ENCODE measurements at regions not wholly inside any gene's neighbourhood (a gene's known extent, or its start where the extent isn't known, plus 50 kb on each side); places are given as distances from the start of the nearest gene placed in this dataset.

DNA sequence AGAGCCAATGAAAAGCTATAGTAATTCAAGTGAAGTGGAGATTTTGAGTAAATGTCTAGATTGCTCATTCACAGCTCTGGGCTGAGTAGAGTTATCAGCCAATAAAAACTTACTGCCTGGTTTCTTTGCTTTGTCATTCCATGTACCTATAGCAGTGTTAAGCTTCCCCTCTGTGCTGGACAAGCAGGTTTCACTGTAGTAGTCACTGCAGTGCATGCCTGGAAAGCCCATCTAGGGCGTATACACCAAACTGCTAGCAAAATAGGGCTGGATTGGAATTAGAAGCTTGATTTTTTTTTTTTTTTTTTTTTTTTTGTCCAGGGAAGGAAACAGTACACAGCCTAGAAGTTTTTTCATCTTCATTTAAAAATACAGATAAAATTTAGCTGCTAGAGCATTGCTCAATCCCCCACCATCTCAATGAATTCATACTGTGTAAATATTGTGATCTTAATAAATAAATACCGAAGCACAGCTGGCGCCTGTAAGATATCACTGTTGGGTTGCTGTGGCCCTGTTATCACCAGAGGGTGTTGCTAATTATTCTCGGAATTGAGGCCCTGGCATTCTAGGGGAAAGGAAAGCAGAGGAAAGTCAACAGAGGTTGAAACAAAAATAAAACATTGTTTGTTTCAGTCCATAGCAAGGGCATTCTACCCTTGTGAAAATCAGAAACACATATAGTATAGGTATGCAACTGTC, 968.5 kb upstream of the GJE1 start:
- no peaks in the 10 kb centered on the region for H3K4me1 Mint-ChIP-seq (ENCODE audit: low read depth)
- H3K36me3 Mint-ChIP-seq: no peaks in the 10 kb centered on the region
- H3K27ac Mint-ChIP-seq: no peak overlapping the region
- no peaks in the 10 kb centered on the region for H3K27me3 Mint-ChIP-seq
- no peaks in the 10 kb centered on the region for H3K9me3 Mint-ChIP-seq (ENCODE audit: low read depth)
- no peak overlapping the region for H3K4me3 Mint-ChIP-seq

DNA sequence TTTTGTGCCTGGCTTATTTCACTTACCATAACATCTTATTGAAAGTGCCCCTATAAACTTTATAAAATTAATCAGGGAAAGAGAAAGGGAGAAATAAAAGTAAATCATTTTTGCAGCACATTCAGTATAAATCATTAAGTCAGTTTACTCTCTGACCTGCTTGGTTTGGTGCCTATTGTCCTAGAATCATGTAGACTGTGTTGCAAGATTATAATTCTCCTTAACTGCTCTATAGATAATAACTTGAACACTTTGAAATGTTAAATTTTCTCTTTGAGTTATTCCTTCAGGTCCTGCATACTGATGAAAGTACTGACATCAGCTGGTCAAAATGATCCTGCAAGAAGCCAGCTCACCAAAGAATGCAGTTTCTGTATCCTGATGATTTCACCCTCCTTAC, 969.6 kb upstream of the GJE1 start:
- Mint-ChIP-seq H3K27ac (no peak overlapping the region), H3K27me3 (no peaks in the 10 kb centered on the region), H3K9me3 (ENCODE audit: low read depth) (no peaks in the 10 kb centered on the region), H3K4me1 (ENCODE audit: low read depth) (no peaks in the 10 kb centered on the region), H3K4me3 (no peak overlapping the region), H3K36me3 (no peaks in the 10 kb centered on the region)

DNA sequence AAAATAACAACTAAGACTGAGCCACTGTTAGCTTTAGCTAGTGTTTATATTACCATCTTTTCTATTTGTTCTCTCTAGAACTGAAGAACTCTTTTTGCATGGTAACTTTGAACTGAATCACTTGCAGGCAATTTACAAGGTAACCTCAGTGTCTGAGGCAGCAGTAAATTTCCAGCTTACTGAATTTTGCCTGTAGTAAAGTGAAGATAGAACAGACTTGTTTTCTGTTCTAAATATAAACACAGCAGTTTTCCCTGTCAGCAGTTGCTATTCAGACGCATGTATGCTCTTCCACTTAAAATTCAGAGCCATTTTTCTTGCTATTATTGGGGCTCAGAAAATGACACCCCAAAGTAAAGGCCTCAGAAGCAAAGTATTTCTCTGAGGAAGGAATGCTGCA, 974.0 kb upstream of the GJE1 start:
- H3K36me3 Mint-ChIP-seq: no peaks in the 10 kb centered on the region
- no peak overlapping the region for H3K4me3 Mint-ChIP-seq
- no peaks in the 10 kb centered on the region for H3K27me3 Mint-ChIP-seq
- H3K4me1 Mint-ChIP-seq (ENCODE audit: low read depth): peaks cover 6% of the 10 kb centered on the region
- no peaks in the 10 kb centered on the region for H3K9me3 Mint-ChIP-seq (ENCODE audit: low read depth)
- no peak overlapping the region for H3K27ac Mint-ChIP-seq

DNA sequence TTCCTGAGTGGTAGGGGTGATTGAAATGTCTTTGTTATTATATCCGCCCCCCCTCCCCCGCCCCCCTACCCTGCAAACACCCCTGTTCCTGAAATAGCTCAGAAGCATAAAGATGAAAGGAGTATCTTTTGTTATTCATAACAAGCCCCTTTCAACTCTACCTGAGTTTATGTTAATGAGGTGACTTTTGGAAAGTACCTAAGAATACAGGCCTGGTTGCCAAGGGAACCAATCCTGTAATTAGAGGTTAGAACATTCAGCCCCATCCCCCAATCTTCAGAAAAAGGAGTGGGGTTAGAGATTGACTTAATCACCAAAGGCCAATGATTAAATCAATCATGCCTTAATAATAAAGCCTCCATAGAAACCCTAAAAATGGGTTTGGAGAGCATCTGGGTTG, 979.2 kb upstream of the GJE1 start:
- Mint-ChIP-seq H3K4me1 (ENCODE audit: low read depth) (peaks cover 25% of the 10 kb centered on the region), H3K27me3 (no peaks in the 10 kb centered on the region), H3K9me3 (ENCODE audit: low read depth) (peaks cover 8% of the 10 kb centered on the region), H3K36me3 (peaks cover 2% of the 10 kb centered on the region), H3K4me3 (no peak overlapping the region), H3K27ac (no peak overlapping the region)

DNA sequence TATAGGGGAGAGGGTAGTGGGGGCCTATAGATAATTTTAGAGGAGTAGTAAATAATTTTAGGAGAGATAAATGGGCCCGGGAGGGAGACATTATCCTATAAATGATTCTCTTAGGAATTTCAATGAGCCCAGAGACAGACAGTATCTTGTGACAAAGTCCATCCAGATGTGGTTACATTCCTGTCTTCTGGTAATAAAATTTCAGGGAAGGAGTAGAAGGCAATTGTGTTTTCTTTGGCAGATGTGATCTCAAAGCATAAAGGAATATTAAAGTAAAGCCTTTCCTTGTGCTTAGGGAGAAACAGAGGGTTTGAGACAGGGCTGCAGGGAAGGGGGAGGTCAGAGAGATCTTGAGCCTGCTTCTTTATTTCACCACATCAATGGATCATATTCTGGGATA, 979.8 kb upstream of the GJE1 start:
- Mint-ChIP-seq H3K4me3 (no peak overlapping the region), H3K36me3 (peaks cover 2% of the 10 kb centered on the region), H3K27me3 (no peaks in the 10 kb centered on the region), H3K9me3 (ENCODE audit: low read depth) (peaks cover 13% of the 10 kb centered on the region), H3K4me1 (ENCODE audit: low read depth) (peaks cover 25% of the 10 kb centered on the region), H3K27ac (no peak overlapping the region)

DNA sequence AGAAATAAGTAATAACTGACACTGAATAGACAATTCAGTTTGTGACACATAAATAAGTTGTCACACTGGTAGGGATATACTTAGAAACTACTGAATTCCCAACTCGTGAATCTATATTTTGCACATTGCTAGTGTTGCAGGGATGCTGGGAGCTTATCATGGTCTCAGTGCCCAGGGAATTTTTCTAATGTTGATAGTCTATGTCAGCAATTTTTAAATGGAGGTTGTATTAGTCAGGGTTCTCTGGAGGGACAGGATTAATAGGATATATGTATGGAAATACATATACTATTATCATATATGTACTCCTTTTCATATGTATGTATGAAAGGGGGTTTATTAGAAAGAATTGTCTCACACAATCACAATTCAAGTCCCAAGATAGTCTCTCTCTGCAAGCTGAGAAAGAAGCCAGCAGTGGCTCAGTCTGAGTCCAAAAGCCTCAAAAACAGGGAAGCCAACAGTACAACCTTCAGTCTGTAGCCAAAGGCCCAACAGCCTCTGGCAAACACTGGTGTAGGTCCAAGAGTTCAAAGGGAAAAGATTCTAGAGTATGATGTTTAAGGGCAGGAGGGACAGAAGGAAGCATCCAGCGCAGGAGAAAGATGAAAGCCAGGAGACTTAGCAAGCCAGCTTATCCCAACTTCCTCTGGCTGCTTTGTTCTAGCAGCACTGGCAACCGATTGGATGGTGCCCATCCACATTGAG, 980.9 kb upstream of the GJE1 start:
- Mint-ChIP-seq H3K4me3 (no peak overlapping the region), H3K27ac (no peak overlapping the region), H3K36me3 (peaks cover 2% of the 10 kb centered on the region), H3K27me3 (peaks cover 1% of the 10 kb centered on the region), H3K4me1 (ENCODE audit: low read depth) (peaks cover 25% of the 10 kb centered on the region), H3K9me3 (ENCODE audit: low read depth) (peaks cover 13% of the 10 kb centered on the region)

DNA sequence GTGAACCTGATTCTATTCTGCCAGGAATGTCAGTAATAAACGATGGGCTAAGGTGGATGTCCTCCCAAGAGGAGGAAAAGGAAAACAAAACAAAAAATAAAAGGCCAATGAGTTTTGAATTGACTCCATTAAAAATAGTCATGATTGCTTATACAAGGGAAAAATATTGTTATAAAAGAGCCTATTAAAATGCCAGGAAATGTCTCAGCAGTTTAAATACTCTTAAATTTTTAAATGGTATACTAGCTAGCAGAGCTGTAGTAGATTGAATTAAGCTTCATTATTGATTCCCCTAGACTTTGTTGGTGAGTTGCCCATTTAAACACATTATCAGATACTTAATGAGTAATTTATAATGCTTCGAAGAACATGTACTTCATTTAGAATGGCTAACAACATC, 990.9 kb upstream of the GJE1 start:
- H3K4me3 Mint-ChIP-seq: no peak overlapping the region
- H3K27ac Mint-ChIP-seq: no peak overlapping the region
- H3K9me3 Mint-ChIP-seq (ENCODE audit: low read depth): no peaks in the 10 kb centered on the region
- no peaks in the 10 kb centered on the region for H3K36me3 Mint-ChIP-seq
- no peaks in the 10 kb centered on the region for H3K4me1 Mint-ChIP-seq (ENCODE audit: low read depth)
- peaks cover under 1% of the 10 kb centered on the region for H3K27me3 Mint-ChIP-seq

DNA sequence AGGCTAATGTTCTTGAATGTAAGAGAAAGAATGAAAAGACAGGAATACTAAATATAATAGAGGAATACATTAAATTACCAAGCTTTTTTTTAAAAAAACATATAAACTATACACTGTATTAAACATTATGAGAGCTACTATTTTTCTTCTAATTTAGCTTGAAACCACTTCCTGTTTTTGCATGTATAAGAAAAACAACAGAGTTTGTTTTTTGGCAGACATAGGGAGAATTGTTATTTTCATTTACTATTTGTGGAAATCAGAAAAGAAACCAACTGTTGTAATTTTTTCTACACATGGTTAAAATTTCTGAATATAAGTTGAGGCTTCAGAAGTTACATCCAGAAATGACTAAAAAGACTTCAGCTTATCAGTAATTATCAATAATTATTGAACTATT, 991.8 kb upstream of the GJE1 start:
- Mint-ChIP-seq H3K36me3 (no peaks in the 10 kb centered on the region), H3K4me1 (ENCODE audit: low read depth) (no peaks in the 10 kb centered on the region), H3K27me3 (no peaks in the 10 kb centered on the region), H3K27ac (no peak overlapping the region), H3K4me3 (no peak overlapping the region), H3K9me3 (ENCODE audit: low read depth) (no peaks in the 10 kb centered on the region)

DNA sequence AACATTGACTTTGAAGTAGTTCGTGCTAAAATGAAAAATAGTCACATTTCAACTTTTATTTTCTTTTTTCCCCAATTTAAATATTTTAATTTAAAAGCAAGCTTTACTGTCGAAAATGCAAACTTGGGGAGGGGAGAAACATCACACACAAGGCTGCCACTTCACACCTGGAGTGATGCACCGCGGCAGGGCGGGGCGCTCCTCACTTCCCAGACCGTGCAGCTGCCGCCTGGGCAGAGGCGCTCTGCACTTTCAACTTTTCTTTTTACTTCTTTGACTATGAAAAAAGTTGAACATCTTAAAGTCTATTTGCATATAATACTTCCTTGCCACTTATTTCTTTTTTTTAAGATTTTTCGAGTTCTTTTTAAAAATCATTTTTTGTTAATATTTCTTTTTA, 993.3 kb upstream of the GJE1 start:
- H3K4me3 Mint-ChIP-seq: no peak overlapping the region
- no peaks in the 10 kb centered on the region for H3K27me3 Mint-ChIP-seq

DNA sequence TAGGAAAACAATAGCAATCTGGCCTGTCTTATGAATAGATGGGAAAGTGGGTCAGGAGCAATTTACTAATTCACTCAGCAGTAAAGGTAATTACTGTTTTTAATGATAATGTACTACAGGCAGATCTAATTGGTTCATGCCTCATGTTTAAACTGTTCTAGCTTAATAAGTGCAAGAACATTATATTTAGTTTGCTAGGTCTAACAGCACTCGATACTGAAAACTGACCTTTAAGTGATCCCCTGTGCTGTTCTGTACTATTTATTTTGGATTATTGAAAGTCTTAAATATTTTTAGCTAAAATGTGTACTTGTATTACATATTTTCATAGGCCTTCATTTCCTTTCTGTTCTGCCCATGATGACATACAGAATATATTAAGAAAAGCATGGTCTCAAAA, 998.0 kb upstream of the GJE1 start:
- Mint-ChIP-seq H3K27me3 (no peaks in the 10 kb centered on the region), H3K36me3 (no peaks in the 10 kb centered on the region), H3K27ac (no peak overlapping the region), H3K4me3 (no peak overlapping the region), H3K9me3 (ENCODE audit: low read depth) (no peaks in the 10 kb centered on the region), H3K4me1 (ENCODE audit: low read depth) (no peaks in the 10 kb centered on the region)

More for the DNA sequence above, 993.3 kb upstream of the GJE1 start:
- H3K4me1 Mint-ChIP-seq (ENCODE audit: low read depth): no peaks in the 10 kb centered on the region
- H3K9me3 Mint-ChIP-seq (ENCODE audit: low read depth): no peaks in the 10 kb centered on the region
- H3K36me3 Mint-ChIP-seq: no peaks in the 10 kb centered on the region
- no peak overlapping the region for H3K27ac Mint-ChIP-seq

DNA sequence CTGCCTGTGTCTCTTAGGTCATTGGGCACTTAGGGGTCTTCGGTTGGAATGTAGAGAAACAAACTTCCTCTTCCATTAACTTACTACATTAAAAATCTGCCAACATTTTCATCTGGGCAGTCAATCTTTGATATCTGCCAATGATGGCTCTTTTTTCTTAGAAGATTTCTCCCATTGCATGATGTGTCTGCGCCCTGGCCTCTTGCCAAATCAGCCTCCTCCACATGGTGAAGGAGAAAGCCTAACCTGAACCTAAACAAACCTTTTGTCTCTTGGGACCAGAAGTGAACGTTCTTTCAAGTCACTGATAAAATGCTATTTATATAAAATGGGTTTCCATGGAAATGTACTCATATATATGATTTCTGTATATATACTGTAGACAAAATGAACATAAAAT, 998.9 kb upstream of the GJE1 start:
- H3K27me3 Mint-ChIP-seq: no peaks in the 10 kb centered on the region
- H3K27ac Mint-ChIP-seq: no peak overlapping the region
- H3K9me3 Mint-ChIP-seq (ENCODE audit: low read depth): no peaks in the 10 kb centered on the region
- H3K4me3 Mint-ChIP-seq: no peak overlapping the region
- no peaks in the 10 kb centered on the region for H3K4me1 Mint-ChIP-seq (ENCODE audit: low read depth)
- H3K36me3 Mint-ChIP-seq: no peaks in the 10 kb centered on the region

DNA sequence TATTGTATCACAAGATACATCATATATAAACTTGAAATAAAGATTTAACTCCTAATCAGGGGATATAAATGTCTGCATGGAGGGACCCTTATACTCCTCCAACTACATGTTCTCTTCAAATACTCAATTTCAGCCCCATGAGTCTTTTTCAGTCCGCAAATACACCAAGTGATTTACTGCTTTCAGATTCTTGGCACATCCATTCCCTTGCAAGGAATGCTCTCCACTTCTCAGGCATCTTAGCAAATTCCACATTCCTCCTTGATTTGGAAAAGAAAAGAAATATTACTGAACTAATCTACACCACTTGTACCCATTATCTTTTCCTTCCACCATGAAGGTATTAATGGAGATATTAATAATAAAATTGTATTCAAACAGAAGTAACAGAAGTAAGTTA, 999.4 kb upstream of the GJE1 start:
- Mint-ChIP-seq H3K4me3 (no peak overlapping the region), H3K4me1 (ENCODE audit: low read depth) (no peaks in the 10 kb centered on the region), H3K9me3 (ENCODE audit: low read depth) (no peaks in the 10 kb centered on the region), H3K27me3 (no peaks in the 10 kb centered on the region), H3K36me3 (no peaks in the 10 kb centered on the region), H3K27ac (no peak overlapping the region)

DNA sequence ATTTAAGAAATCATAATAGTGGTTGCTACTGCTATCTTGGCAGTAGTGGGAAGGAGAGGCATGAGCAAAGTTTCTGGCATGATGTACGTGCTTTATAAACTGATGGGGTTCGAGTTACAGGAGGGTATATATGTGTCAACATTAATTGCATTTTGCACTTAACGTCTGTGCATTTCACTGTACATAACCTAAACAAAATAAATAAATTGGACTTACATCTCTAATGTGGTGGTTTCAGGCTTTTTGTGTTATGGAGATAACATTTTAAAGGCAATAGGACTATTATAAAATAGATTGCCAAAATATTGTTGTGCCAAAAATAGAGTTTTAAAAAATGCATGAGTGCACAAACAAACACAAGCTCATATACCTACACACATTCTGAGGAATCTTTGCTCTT, 1001.1 kb upstream of the GJE1 start:
- Mint-ChIP-seq H3K27ac (no peak overlapping the region), H3K9me3 (ENCODE audit: low read depth) (no peaks in the 10 kb centered on the region), H3K4me3 (no peak overlapping the region), H3K4me1 (ENCODE audit: low read depth) (no peaks in the 10 kb centered on the region), H3K36me3 (no peaks in the 10 kb centered on the region), H3K27me3 (no peaks in the 10 kb centered on the region)

DNA sequence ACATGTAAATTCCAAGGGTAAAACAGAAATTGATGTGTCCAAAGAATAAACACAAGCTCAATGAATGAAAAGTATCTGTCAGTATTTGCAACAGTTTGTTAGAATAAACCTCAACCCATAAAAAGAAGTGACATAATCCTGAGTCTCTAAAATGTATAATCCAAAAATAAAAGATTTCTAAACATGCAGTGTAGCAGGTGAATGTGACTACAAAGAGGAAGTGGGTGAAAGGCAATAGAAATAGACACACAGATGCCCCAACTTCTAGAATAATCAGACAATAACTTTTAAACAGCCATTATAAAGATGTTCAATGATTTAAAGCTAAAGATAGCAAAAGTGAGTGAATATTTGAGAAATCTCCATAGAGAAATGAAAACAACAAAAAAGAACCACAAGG, 1009.2 kb upstream of the GJE1 start:
- Mint-ChIP-seq H3K9me3 (ENCODE audit: low read depth) (no peaks in the 10 kb centered on the region), H3K4me1 (ENCODE audit: low read depth) (no peaks in the 10 kb centered on the region), H3K36me3 (no peaks in the 10 kb centered on the region), H3K27ac (no peak overlapping the region), H3K4me3 (no peak overlapping the region), H3K27me3 (peaks cover 1% of the 10 kb centered on the region)

DNA sequence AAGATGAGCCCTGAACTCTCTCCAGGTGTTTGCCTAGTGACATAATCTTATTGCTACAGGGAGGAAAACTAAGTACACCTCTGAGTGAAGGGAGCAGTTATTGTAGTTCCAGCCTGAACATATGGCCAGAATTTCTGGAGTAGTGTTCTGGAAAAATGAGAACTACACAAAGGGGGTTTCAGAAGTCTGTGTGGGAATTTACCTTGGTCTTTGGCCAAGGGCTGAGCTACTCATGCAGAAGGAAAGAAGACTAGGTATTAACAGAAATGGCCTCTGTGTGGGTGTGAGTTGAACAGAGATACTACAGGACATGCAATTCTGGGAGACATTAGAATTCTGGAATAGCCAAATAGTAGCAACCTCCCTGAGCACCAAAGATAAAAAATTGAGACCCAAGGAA, 1009.7 kb upstream of the GJE1 start:
- Mint-ChIP-seq H3K27ac (no peak overlapping the region), H3K4me1 (ENCODE audit: low read depth) (no peaks in the 10 kb centered on the region), H3K27me3 (peaks cover 1% of the 10 kb centered on the region), H3K4me3 (no peak overlapping the region), H3K36me3 (no peaks in the 10 kb centered on the region), H3K9me3 (ENCODE audit: low read depth) (no peaks in the 10 kb centered on the region)

DNA sequence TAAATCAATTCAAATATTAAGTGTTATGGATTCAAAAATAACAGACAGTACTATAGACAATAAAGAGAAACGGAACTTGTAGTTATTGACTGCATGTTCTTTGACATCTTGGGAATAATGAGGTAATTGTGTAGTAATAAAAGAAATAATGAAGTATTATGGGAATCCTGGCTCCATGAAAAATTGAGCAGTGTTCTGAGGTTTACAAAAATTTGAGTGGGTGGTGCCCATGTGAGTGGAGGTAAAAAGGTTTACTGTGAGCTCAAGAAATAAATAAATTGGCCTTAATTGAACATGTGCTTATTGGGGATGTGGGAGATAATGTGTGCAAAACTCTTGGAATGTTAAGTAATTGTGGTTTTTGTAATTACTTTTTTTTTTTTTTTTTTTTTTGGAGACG, 1013.7 kb upstream of the GJE1 start:
- Mint-ChIP-seq H3K9me3 (ENCODE audit: low read depth) (no peaks in the 10 kb centered on the region), H3K27me3 (peaks cover under 1% of the 10 kb centered on the region), H3K4me1 (ENCODE audit: low read depth) (no peaks in the 10 kb centered on the region), H3K36me3 (no peaks in the 10 kb centered on the region), H3K4me3 (no peak overlapping the region), H3K27ac (no peak overlapping the region)
